ENCODE measurements at regions not wholly inside any gene's neighbourhood (a gene's known extent, or its start where the extent isn't known, plus 50 kb on each side); places are given as distances from the start of the nearest gene placed in this dataset.

DNA sequence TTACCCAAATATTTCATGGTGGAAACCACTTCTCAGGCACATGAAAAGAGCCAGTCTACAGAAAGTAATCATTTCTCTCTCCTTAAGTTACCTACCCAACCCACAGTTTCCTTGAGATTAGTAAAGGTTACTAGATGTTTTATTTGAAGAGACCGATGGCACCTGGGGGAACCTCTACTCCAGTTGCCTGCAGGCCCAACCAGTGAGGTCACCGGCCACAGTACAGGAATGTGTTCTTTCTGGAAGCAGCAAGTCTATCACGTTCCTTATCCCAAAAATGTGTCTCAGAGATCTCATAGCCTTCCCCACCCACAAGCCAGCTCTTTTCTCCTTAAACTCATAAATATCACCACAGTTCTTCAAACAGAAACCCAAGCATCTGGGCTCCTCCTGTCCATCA lies 316.1 kb downstream of the COG6 start:
- TF ChIP-seq, protein P1, sequence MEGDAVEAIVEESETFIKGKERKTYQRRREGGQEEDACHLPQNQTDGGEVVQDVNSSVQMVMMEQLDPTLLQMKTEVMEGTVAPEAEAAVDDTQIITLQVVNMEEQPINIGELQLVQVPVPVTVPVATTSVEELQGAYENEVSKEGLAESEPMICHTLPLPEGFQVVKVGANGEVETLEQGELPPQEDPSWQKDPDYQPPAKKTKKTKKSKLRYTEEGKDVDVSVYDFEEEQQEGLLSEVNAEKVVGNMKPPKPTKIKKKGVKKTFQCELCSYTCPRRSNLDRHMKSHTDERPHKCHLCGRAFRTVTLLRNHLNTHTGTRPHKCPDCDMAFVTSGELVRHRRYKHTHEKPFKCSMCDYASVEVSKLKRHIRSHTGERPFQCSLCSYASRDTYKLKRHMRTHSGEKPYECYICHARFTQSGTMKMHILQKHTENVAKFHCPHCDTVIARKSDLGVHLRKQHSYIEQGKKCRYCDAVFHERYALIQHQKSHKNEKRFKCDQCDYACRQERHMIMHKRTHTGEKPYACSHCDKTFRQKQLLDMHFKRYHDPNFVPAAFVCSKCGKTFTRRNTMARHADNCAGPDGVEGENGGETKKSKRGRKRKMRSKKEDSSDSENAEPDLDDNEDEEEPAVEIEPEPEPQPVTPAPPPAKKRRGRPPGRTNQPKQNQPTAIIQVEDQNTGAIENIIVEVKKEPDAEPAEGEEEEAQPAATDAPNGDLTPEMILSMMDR (IDR thresholded peaks at IDR 0.05) = no peak
- TF ChIP-seq POLR2A (IDR thresholded peaks at IDR 0.05) = no peak

All from right lobe of liver (tissue), 4 donors.